Ishikawa (cell line): ENCODE measurements at regions not wholly inside any gene's neighbourhood (a gene's known extent, or its start where the extent isn't known, plus 50 kb on each side); places are given as distances from the start of the nearest gene placed in this dataset.

Experiments
- CEBPB ChIP-seq: IDR thresholded peaks from 2 replicates; pipeline ENCODE4 v1.6.1; 2012
- CREB1 ChIP-seq: IDR thresholded peaks from 2 replicates; pipeline ENCODE4 v1.6.1; 2012; ENCODE audit warnings: low read depth
- EGR1 ChIP-seq: IDR thresholded peaks from 2 replicates; pipeline ENCODE4 v1.6.1; 2012
- EP300 ChIP-seq: IDR thresholded peaks from 2 replicates; pipeline ENCODE4 v1.6.1; 2012; ENCODE audit warnings: borderline replicate concordance
- FOXM1 ChIP-seq: IDR thresholded peaks from 2 replicates; pipeline ENCODE4 v1.6.1; 2012; ENCODE audit warnings: low read depth, borderline replicate concordance
- NFIC ChIP-seq: IDR thresholded peaks from 2 replicates; pipeline ENCODE4 v1.6.1; 2012
- RAD21 ChIP-seq: IDR thresholded peaks from 2 replicates; pipeline ENCODE4 v1.6.1; 2012; ENCODE audit warnings: low read depth
- TAF1 ChIP-seq: IDR thresholded peaks from 2 replicates; pipeline ENCODE4 v1.6.1; 2012; ENCODE audit warnings: low read depth, mild to moderate bottlenecking
- TCF12 ChIP-seq: IDR thresholded peaks from 2 replicates; pipeline ENCODE4 v1.6.1; 2012; ENCODE audit warnings: low read depth
- TEAD4 ChIP-seq: IDR thresholded peaks from 2 replicates; pipeline ENCODE4 v1.6.1; 2012
- USF1 ChIP-seq: IDR thresholded peaks from 2 replicates; pipeline ENCODE4 v1.6.1; 2012
- YY1 ChIP-seq: IDR thresholded peaks from 2 replicates; pipeline ENCODE4 v1.6.1; 2012; ENCODE audit warnings: low read depth
- ZBTB7A ChIP-seq: IDR thresholded peaks from 2 replicates; pipeline ENCODE4 v1.6.1; 2012; ENCODE audit warnings: low read depth
- TF ChIP-seq, protein P1 (sequence below): IDR thresholded peaks from 2 replicates; pipeline ENCODE4 v1.6.1; 2012; ENCODE audit warnings: low read depth, mild to moderate bottlenecking
- TF ChIP-seq, protein P2 (sequence below): IDR thresholded peaks from 2 replicates; pipeline ENCODE4 v1.6.1; 2012

- TF ChIP-seq, protein P1, sequence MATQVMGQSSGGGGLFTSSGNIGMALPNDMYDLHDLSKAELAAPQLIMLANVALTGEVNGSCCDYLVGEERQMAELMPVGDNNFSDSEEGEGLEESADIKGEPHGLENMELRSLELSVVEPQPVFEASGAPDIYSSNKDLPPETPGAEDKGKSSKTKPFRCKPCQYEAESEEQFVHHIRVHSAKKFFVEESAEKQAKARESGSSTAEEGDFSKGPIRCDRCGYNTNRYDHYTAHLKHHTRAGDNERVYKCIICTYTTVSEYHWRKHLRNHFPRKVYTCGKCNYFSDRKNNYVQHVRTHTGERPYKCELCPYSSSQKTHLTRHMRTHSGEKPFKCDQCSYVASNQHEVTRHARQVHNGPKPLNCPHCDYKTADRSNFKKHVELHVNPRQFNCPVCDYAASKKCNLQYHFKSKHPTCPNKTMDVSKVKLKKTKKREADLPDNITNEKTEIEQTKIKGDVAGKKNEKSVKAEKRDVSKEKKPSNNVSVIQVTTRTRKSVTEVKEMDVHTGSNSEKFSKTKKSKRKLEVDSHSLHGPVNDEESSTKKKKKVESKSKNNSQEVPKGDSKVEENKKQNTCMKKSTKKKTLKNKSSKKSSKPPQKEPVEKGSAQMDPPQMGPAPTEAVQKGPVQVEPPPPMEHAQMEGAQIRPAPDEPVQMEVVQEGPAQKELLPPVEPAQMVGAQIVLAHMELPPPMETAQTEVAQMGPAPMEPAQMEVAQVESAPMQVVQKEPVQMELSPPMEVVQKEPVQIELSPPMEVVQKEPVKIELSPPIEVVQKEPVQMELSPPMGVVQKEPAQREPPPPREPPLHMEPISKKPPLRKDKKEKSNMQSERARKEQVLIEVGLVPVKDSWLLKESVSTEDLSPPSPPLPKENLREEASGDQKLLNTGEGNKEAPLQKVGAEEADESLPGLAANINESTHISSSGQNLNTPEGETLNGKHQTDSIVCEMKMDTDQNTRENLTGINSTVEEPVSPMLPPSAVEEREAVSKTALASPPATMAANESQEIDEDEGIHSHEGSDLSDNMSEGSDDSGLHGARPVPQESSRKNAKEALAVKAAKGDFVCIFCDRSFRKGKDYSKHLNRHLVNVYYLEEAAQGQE = no peak
- TF ChIP-seq ZBTB7A (no peak), RAD21 (no peak), CREB1 (no peak), YY1 (no peak), TCF12 (no peak), FOXM1 (no peak), EP300 (no peak), TAF1 (no peak), EGR1 (no peak), NFIC (no peak), USF1 (no peak), CEBPB (no peak), TEAD4 (no peak)
- TF ChIP-seq, protein P2, sequence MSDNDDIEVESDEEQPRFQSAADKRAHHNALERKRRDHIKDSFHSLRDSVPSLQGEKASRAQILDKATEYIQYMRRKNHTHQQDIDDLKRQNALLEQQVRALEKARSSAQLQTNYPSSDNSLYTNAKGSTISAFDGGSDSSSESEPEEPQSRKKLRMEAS = no peak
These were observed 321.9 kb downstream of the ZSWIM6 start for GRCh38 chr5:61653807-61654580.

DNA sequence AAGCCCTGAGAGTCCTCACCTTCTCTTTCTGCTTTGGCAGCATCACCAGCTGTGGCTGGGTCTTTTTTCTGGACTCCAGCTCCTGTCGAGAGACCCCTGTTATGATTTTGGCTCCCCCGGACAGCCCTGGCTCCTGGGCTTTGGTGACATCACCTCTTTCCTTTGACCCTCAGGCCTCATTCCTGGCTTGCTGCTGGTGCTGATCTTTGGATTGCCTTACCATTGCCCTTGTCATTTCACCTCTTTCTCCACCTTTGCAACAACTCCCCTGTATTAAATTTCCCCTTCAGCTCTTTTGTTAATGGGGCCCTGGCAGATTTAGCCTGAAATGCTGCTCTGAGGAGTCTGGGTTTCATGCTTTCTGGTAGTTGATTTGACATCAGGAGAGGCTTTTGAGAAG is 322.8 kb downstream of the ZSWIM6 start:
- no peak for TF ChIP-seq CEBPB
- no peak for TF ChIP-seq NFIC
- TF ChIP-seq TEAD4 = no peak
- no peak for TF ChIP-seq YY1
- no peak for TF ChIP-seq EP300
- TF ChIP-seq TAF1 = no peak
- TF ChIP-seq, protein P1 = no peak
- no peak for TF ChIP-seq FOXM1
- no peak for TF ChIP-seq RAD21
- TF ChIP-seq USF1 = no peak
- TF ChIP-seq, protein P2 = no peak

GRCh38 chr5:61657010-61657409 is 325.0 kb downstream of the ZSWIM6 start:
- TF ChIP-seq TCF12 = no peak
- TF ChIP-seq CREB1 = no peak
- TF ChIP-seq, protein P2 = no peak

DNA sequence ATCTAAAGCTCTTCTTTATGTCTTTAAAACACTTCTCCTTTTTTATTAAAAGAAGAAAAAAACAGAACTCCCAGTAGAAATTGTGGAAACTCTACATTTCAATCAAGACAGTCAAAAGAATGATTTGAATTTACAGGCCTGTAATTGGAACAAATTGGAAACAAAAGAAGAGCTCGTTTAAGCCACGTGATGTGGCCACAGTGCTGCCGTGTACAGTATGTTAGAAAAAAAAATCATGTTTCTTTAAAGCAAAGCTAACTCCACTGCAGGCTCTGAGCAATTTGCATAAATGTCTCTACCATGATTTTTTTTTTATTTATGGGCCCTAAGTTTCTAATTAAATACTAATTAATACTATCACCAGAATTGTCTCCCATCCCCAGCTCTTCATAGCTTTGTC is 325.6 kb downstream of the ZSWIM6 start:
- TF ChIP-seq, protein P1 = no peak
- TF ChIP-seq USF1 (no peak), FOXM1 (no peak), CEBPB (no peak), ZBTB7A (no peak), YY1 (no peak), NFIC (no peak), RAD21 (no peak), CREB1 (no peak), EP300 (no peak), EGR1 (no peak), TCF12 (no peak), TEAD4 (no peak), TAF1 (no peak)
- TF ChIP-seq, protein P2 = no peak
